GM12864 (cell line): ENCODE measurements at regions not wholly inside any gene's neighbourhood (a gene's known extent, or its start where the extent isn't known, plus 50 kb on each side); places are given as distances from the start of the nearest gene placed in this dataset.

Experiments used
- DNase-seq: peaks from one replicate; pipeline ENCODE4 v3.0.0-alpha.2; 2011; ENCODE audit warnings: low read depth
- H3K4me3 ChIP-seq: 2 replicates; pipeline ENCODE4 v1.5.1; 2011; ENCODE audit warnings: mild to moderate bottlenecking, low read depth, low read length, control low read depth
- TF ChIP-seq, protein P1 (sequence below): IDR thresholded peaks from 2 replicates; pipeline ENCODE4 v1.5.1; 2011; ENCODE audit warnings: low read depth, mild to moderate bottlenecking, moderate library complexity, low read length, control low read depth, inconsistent platforms; ENCODE audit errors: missing control alignments

DNA sequence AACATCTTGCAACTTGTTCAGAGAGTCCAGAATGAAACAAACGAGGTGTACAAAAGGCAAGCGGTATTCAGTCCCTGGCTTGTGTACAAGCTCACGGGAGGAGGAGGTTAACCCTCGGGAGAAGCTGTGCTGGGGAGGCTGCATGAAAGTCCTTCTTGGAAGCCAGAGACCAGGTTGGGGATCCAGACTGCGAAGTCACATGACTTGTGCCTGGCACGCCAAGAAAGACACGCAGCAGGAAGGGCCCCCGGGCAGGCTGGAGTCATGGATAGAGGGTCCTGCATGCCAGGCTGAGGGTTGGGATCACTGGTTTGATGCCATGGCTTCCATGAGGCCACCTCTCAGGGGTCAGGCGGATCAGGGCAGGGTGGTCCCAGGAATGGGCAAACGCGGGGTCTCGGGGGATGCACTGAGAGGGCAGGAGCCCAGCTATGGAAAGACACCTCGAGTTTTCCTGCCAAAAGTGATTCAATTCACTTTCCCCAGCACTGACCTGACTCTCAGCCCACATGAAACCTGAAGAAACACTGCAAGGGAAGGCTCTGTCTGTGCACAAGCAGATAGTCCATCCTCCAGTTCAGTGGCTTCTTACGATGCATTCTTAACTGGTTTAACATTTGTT, 79.4 kb downstream of the DLL1 start:
- no peak for DNase-seq
- TF ChIP-seq, protein P1, sequence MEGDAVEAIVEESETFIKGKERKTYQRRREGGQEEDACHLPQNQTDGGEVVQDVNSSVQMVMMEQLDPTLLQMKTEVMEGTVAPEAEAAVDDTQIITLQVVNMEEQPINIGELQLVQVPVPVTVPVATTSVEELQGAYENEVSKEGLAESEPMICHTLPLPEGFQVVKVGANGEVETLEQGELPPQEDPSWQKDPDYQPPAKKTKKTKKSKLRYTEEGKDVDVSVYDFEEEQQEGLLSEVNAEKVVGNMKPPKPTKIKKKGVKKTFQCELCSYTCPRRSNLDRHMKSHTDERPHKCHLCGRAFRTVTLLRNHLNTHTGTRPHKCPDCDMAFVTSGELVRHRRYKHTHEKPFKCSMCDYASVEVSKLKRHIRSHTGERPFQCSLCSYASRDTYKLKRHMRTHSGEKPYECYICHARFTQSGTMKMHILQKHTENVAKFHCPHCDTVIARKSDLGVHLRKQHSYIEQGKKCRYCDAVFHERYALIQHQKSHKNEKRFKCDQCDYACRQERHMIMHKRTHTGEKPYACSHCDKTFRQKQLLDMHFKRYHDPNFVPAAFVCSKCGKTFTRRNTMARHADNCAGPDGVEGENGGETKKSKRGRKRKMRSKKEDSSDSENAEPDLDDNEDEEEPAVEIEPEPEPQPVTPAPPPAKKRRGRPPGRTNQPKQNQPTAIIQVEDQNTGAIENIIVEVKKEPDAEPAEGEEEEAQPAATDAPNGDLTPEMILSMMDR = no peak
- no peak overlapping the region for H3K4me3 ChIP-seq

DNA sequence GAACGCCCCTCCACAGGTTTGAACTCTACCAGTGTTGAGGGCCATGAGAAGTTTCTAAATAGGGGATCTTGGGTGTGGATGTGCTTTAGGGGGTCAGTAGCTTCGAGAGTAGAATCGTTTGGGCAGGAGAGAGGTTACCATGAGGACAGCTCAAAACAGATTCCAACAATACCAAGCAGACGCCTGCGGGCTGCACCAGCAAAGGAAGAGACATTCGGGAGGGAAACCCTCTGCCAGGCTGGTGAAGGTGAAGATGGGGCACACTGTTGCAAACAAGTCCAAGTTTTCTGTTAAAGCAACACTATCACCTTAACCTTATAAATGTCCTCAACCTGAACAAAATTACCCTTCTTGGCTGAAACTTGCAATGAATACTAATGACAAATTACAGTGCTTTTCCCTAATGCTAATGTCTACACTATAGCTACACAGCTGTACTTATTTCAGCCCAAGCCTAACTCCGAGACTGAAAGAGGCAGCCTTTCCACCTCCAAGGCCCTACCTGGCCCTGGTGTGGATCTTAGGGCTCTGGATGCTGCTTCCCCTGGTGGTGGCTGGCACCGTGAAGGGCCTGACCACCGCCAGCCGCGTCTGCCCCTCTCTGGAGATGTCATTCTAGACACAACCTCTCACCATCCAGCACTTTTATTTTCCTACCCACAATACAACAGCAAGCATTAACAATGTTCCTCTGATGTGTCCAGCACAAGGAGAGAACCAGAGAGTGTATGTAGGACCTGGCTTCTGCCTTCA, 80.1 kb downstream of the DLL1 start:
- H3K4me3 ChIP-seq = no peak overlapping the region
- DNase-seq = no peak
- TF ChIP-seq, protein P1 = no peak

DNA sequence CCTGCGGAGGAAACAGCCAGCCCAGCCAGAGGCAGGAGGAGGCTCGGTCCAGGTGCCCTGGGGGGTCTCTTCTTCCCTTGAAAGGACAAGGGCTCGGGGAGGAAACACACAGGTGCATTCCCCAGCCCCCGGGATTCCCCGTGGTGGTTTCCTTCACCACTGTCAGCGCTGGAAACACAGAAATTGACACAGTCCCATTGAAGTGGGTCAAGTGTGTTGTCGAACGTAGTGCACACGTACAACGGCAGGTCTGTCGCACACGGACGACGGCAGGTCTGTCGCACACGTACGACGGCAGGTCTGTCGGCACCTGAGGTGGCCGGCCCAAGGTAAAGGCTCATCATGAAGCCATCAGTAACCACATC, 80.9 kb downstream of the DLL1 start:
- no peak overlapping the region for H3K4me3 ChIP-seq
- TF ChIP-seq, protein P1 = no peak
- no peak for DNase-seq

DNA sequence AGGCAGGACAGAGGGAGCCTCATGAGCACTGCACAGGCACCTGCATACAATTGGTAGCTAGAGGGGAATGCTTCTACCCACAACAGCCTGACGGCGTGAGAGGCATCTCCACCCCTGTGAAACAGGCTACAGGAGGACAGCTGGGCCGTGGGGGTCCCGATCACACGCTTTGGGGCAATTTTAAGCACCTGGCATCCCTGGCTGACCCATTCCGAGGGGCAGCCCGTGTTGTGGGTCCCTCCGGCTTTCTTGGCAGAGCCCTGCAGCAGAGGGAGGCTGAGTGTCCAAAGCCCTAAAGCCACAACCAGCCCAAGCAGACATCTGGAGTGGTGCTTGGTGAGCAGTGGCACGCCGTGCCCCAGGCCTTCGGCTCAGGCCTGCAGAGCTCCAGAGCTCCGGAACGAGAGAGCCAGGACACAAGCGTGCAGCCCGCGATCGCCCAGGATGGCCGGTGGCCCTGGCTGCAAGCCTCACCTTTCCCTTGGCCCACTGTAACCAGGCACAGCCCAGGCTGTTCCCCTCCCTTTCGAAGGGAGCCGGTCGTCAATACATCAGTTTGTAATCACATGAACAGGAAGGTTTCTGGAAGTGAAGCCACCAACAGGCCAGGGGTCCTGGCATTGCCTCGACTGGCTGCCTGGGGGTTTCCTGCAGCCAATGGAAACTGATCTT, 81.4 kb downstream of the DLL1 start:
- TF ChIP-seq, protein P1 = no peak
- H3K4me3 ChIP-seq = no peak overlapping the region
- no peak for DNase-seq

DNA sequence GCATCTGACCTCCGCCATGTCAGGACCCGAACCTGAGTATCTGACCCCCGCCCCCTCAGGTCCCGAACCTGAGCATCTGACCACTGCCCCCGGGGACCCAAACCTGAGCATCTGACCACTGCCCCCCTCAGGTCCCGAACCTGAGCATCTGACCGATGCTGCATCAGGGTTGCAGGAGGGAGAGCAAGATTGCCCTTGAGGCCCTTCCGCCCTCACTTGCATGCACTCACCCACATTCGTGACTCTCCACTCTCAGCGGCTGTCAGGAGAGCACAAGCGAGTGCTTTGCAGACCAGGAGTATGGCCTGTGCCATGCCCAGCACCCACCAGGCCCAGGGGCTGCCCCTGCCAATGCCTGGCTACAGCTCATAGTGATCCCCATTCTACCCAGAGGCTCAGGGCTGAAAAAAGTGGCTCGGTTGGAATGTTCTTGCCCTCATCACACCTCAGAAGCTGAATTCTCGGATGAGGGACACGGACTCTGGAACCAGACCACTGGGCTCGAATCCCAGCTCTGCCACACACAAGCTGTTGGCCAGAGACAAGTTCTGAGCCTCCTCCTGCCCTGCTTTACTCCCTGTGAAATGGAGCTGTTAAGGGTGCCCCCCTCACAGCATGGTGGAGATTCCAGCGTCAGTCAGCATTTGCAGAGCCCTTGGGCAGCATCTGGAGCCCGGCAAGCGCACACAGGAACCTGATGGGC, 82.1 kb downstream of the DLL1 start:
- H3K4me3 ChIP-seq = no peak overlapping the region
- TF ChIP-seq, protein P1 = no peak

DNA sequence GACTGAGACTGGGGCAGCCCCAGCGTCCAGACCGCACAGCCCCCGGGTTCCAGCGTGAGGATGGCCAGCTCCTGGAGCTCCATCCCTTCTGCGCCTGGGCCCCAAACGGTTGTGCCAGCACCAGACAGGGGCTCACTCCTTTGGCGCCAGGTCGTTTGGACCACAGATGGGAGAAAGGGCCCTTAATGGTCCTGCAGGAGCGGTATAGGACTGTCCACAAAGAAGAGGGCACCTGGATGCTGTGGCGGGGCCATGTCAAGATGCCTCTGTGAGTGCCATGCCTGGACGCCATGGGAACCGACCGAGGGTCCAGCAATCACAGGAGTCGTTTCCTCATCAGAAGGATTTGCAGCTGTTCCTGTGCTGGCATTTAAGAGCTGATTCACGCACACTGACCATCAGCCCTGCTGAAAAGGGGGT, 82.7 kb downstream of the DLL1 start:
- no peak overlapping the region for H3K4me3 ChIP-seq
- TF ChIP-seq, protein P1 = no peak
- DNase-seq = no peak

More for the DNA sequence above, 82.1 kb downstream of the DLL1 start:
- no peak for DNase-seq
